SK-N-MC (cell line): ENCODE measurements at regions not wholly inside any gene's neighbourhood (a gene's known extent, or its start where the extent isn't known, plus 50 kb on each side); places are given as distances from the start of the nearest gene placed in this dataset.

Experiments
- DNase-seq: peaks from one replicate; pipeline ENCODE4 v3.0.0-alpha.2; 2011; ENCODE audit warnings: low read depth, low spot score
- H3K27ac ChIP-seq: fragments of 200-600 bp; sonication (generic); 2 replicates; pipeline ENCODE4 v1.5.1; 2016; ENCODE audit warnings: mixed run types
- H3K36me3 ChIP-seq: fragments of 200-600 bp; sonication (generic); 2 replicates; pipeline ENCODE4 v1.6.1; 2017; ENCODE audit warnings: antibody characterized with exemption, low read length, mixed read lengths; ENCODE audit not compliant: insufficient read depth
- H3K4me3 ChIP-seq: fragments of 200-600 bp; sonication (generic); 2 replicates; pipeline ENCODE4 v1.5.1; 2016
- H3K9ac ChIP-seq: fragments of 200-600 bp; sonication (generic); 2 replicates; pipeline ENCODE4 v1.8.0; 2017; ENCODE audit warnings: mixed run types, mixed read lengths; ENCODE audit not compliant: insufficient read length
- H3K9me3 ChIP-seq: fragments of 200-600 bp; sonication (generic); 2 replicates; pipeline ENCODE4 v1.6.1; 2017; ENCODE audit warnings: low read depth, mild to moderate bottlenecking, antibody characterized with exemption, low read length, moderate library complexity, mixed read lengths
- EZH2 ChIP-seq: fragments of 200-600 bp; sonication (generic); IDR thresholded peaks from one replicate; pipeline ENCODE4 v1.6.1; 2017; ENCODE audit warnings: antibody characterized with exemption
- FOXP2 ChIP-seq: optimal IDR thresholded peaks from 2 replicates; pipeline ENCODE3; 2011; ENCODE audit warnings: mild to moderate bottlenecking, moderate library complexity; ENCODE audit not compliant: insufficient read depth; ENCODE audit errors: extremely low read length, control extremely low read depth
- POLR2AphosphoS5 ChIP-seq: IDR thresholded peaks from 2 replicates; pipeline ENCODE4 v1.6.1; 2012; ENCODE audit warnings: mild to moderate bottlenecking, low read depth, low read length, borderline replicate concordance

- no peak for DNase-seq
- no peaks in the 10 kb centered on the region for H3K36me3 ChIP-seq
- TF ChIP-seq POLR2AphosphoS5 = no peak
- no peak for TF ChIP-seq FOXP2
- TF ChIP-seq EZH2 = no peak
- no peak overlapping the region for H3K4me3 ChIP-seq
- H3K27ac ChIP-seq = no peak overlapping the region
- H3K9ac ChIP-seq = no peak overlapping the region
- H3K9me3 ChIP-seq = no peaks in the 10 kb centered on the region
These were observed 83.8 kb upstream of the CLEC14A start for GRCh38 chr14:38339696-38340095.

- TF ChIP-seq FOXP2 = no peak
- Histone ChIP-seq H3K36me3 (no peaks in the 10 kb centered on the region), H3K9ac (no peak overlapping the region), H3K27ac (no peak overlapping the region), H3K9me3 (no peaks in the 10 kb centered on the region), H3K4me3 (no peak overlapping the region)
- DNase-seq = no peak
These were observed 80.4 kb upstream of the CLEC14A start for GRCh38 chr14:38336298-38336697.

- H3K27ac ChIP-seq = no peak overlapping the region
- TF ChIP-seq FOXP2 (no peak), POLR2AphosphoS5 (no peak), EZH2 (no peak)
- no peaks in the 10 kb centered on the region for H3K36me3 ChIP-seq
- no peaks in the 10 kb centered on the region for H3K9me3 ChIP-seq
- H3K4me3 ChIP-seq = no peak overlapping the region
- no peak overlapping the region for H3K9ac ChIP-seq
- DNase-seq = no peak
These were observed 74.4 kb upstream of the CLEC14A start for GRCh38 chr14:38330275-38330674.

DNA sequence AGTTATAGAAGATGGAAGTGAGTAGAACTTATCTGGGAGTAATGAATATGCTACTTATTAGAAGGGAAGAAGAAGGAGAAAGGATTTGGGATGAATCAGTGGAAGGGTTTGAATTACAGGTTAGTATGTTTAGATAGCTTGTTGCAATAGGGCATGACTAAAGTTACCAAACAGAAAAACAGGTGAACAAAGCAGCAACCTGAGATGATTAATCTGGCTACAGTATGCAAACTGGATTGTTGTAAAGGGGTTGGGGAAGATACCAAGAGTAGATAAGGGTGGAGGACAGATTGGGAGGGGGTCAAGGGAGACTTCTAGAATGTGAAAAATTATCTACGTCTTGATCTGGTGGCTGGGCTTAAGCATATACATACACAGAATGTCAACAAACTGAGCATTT is 73.4 kb upstream of the CLEC14A start:
- TF ChIP-seq POLR2AphosphoS5 (no peak), FOXP2 (no peak), EZH2 (no peak)
- no peaks in the 10 kb centered on the region for H3K36me3 ChIP-seq
- no peak for DNase-seq
- H3K9me3 ChIP-seq = no peaks in the 10 kb centered on the region
- H3K9ac ChIP-seq = no peak overlapping the region
- H3K27ac ChIP-seq = no peak overlapping the region
- no peak overlapping the region for H3K4me3 ChIP-seq

GRCh38 chr14:38316922-38317321 is 61.0 kb upstream of the CLEC14A start:
- H3K27ac ChIP-seq = no peak overlapping the region
- no peak for TF ChIP-seq EZH2
- TF ChIP-seq FOXP2 = no peak
- no peak for TF ChIP-seq POLR2AphosphoS5
- DNase-seq = no peak
- no peak overlapping the region for H3K9ac ChIP-seq
- no peaks in the 10 kb centered on the region for H3K36me3 ChIP-seq
- H3K4me3 ChIP-seq = no peak overlapping the region
- H3K9me3 ChIP-seq = no peaks in the 10 kb centered on the region

DNA sequence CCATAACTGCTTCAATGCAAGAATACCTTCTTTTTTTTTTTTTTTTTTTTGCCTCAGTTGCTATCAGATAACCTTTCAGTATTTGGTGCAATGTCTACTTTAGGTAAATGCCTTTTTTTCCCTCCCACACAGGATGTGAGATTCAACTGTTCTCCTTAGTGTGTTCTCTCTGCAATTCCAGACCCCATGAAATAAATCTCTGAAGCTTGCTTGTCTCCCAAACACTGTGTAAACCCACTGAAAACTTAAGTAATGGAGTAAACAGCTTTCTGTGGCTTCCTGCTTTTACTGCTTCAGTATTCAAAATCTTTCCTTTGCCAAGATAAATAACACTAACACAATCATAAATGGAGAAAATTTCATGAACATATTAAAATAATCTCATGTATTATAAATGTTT is 55.8 kb upstream of the CLEC14A start:
- no peak overlapping the region for H3K4me3 ChIP-seq
- no peak for DNase-seq
- H3K36me3 ChIP-seq = no peaks in the 10 kb centered on the region
- H3K27ac ChIP-seq = no peak overlapping the region
- no peak for TF ChIP-seq EZH2
- no peak for TF ChIP-seq FOXP2
- TF ChIP-seq POLR2AphosphoS5 = no peak
- no peak overlapping the region for H3K9ac ChIP-seq
- H3K9me3 ChIP-seq = no peaks in the 10 kb centered on the region

DNA sequence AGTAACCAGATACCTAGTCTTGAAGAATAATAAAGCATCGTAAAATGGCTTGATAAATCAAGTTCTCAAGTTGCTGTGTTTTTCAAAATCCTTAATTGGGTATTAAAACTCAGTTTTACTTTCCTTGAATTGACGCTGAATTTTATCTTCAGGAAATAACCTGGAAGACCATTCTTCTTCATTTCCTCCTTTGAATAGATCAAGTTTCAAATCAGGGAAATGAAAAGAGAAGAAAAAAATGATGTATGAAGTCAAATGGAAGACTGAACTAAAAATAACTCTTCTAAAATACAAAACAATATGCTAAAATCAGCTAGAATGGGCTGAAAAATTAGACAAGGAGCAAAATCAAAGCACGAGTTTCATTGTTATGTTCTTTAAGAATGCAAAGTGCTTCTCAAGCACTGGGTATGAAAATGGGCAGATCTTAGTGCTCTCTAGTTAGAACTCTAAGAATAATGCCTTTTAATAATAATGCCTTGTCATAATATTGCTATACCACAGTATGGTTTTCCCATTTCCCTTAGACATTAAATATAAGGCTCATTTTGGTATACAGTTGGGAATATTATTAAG is 54.6 kb upstream of the CLEC14A start:
- Histone ChIP-seq H3K9me3 (no peaks in the 10 kb centered on the region), H3K9ac (no peak overlapping the region), H3K27ac (no peak overlapping the region), H3K4me3 (no peak overlapping the region), H3K36me3 (no peaks in the 10 kb centered on the region)
- no peak for DNase-seq
- TF ChIP-seq FOXP2 = no peak
- no peak for TF ChIP-seq POLR2AphosphoS5
- TF ChIP-seq EZH2 = no peak

DNA sequence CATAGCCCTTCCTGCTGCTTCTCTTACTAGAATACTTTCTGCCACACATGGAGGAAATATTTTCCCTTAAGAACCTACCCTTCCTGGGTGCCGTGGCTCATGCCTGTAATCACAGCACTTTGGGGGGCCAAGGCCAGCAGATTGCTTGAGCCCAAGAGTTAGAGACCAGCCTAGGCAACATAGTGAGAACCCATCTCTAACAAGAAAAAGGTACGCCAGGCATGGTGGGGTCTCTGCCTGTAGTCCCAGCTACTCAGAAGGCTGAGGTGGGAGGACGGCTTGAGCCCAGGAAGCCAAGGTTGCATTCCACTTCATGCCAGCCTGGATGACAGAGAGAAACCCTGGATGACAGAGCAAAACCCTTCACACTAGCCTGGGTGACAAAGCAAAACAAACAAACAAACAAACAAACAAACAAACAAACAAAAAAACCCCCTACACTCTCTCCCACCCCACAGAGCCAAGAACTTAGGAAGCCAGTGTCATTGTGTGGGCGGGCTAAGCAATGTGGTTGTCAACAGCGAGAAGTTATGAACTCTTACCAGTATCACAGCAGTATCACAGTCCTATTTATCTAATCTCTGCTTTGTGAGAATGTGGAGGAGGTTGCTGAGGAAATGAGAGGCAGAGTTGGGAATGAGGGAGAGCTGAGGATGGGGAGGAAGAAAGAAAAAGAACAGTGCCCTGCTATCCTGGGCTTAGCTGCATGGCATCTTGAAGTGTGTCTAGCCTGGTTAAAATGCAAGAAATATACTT is 53.8 kb upstream of the CLEC14A start:
- TF ChIP-seq FOXP2 = no peak
- no peak for TF ChIP-seq EZH2
- no peak for TF ChIP-seq POLR2AphosphoS5
- H3K9ac ChIP-seq = no peak overlapping the region
- no peak for DNase-seq
- no peak overlapping the region for H3K27ac ChIP-seq
- H3K4me3 ChIP-seq = no peak overlapping the region
- H3K9me3 ChIP-seq = no peaks in the 10 kb centered on the region
- H3K36me3 ChIP-seq = no peaks in the 10 kb centered on the region
